CD4-positive, alpha-beta memory T cell (primary cell): ENCODE measurements at regions not wholly inside any gene's neighbourhood (a gene's known extent, or its start where the extent isn't known, plus 50 kb on each side); places are given as distances from the start of the nearest gene placed in this dataset.
A peak's percentile ranks its signal among the peaks of the same experiment; 100 is the strongest.
"Not testable (repeated sequence)": the region's sequence is repeated elsewhere in the genome, so short reads cannot be mapped to it uniquely, and the experiment has no call there.

Experiments used
- CTCF ChIA-PET: fragments of 350-600 bp; sonication (Branson Sonifier 250); formaldehyde crosslinking; loops from one replicate; lab custom pipeline; 2021; ENCODE audit warnings: inconsistent platforms; ENCODE audit not compliant: partially characterized antibody; lab: Charles Lee
- POLR2A ChIA-PET: fragments of 350-600 bp; sonication (Branson Sonifier 250); formaldehyde crosslinking; loops from one replicate; lab custom pipeline; 2021; ENCODE audit not compliant: partially characterized antibody; lab: Charles Lee
- DNase-seq, 5 donors: peaks; one replicate each; pipeline versions ENCODE4 v3.0.0 to v3.0.0-alpha.2; 2020 to 2022; ENCODE audit warnings: mixed read lengths in 1 of 5
- H3K27ac ChIP-seq: one replicate; pipeline ENCODE4 v1.7.0; 2013; ENCODE audit warnings: low read depth, low read length
- H3K27me3 ChIP-seq: 2 replicates; pipeline ENCODE4 v1.7.0; 2013; ENCODE audit warnings: mild to moderate bottlenecking, low read length, moderate library complexity; ENCODE audit not compliant: insufficient read depth
- H3K36me3 ChIP-seq: 2 replicates; pipeline ENCODE4 v1.7.0; 2013; ENCODE audit warnings: mild to moderate bottlenecking, low read length, moderate library complexity; ENCODE audit not compliant: insufficient read depth
- H3K4me1 ChIP-seq: 2 replicates; pipeline ENCODE4 v1.7.0; 2013; ENCODE audit warnings: mild to moderate bottlenecking, low read length, moderate library complexity; ENCODE audit not compliant: insufficient read depth
- H3K4me3 ChIP-seq, 2 donors: one replicate each; pipeline ENCODE4 v1.7.0; 2013; ENCODE audit warnings: low read length in 2 of 2, mild to moderate bottlenecking in 1 of 2
- H3K9me3 ChIP-seq, 2 donors: one replicate each; pipeline ENCODE4 v1.7.0; 2013; ENCODE audit warnings: low read length in 2 of 2, control low read depth in 1 of 2; ENCODE audit not compliant: control insufficient read depth in 1 of 2
- H3K27ac Mint-ChIP-seq, 7 donors: one replicate each; pipeline ENCODE4 v1.8.0; 2020 to 2021; ENCODE audit warnings: mixed read lengths in 7 of 7, mild to moderate bottlenecking in 6 of 7, inconsistent platforms in 3 of 7, moderate library complexity in 3 of 7
- H3K27me3 Mint-ChIP-seq, 2 donors: one replicate each; pipeline ENCODE4 v1.8.0; 2020 to 2021; ENCODE audit warnings: mixed read lengths in 2 of 2
- H3K36me3 Mint-ChIP-seq, 2 donors: one replicate each; pipeline ENCODE4 v1.8.0; 2020 to 2021; ENCODE audit warnings: mixed read lengths in 2 of 2, inconsistent platforms in 1 of 2, mild to moderate bottlenecking in 1 of 2
- H3K4me1 Mint-ChIP-seq, 4 donors: one replicate each; pipeline ENCODE4 v1.8.0; 2020 to 2021; ENCODE audit warnings: mixed read lengths in 4 of 4, mild to moderate bottlenecking in 1 of 4
- H3K4me3 Mint-ChIP-seq, 8 donors: one replicate each; pipeline ENCODE4 v1.8.0; 2020 to 2021; ENCODE audit warnings: mixed read lengths in 8 of 8, mild to moderate bottlenecking in 7 of 8, moderate library complexity in 6 of 8, inconsistent platforms in 3 of 8
- H3K9me3 Mint-ChIP-seq, 8 donors: one replicate each; pipeline ENCODE4 v1.8.0; 2020 to 2021; ENCODE audit warnings: mixed read lengths in 8 of 8, mild to moderate bottlenecking in 5 of 8, inconsistent platforms in 3 of 8, moderate library complexity in 1 of 8
- intact Hi-C: fragments of 100-400 bp; cut with micrococcal nuclease; formaldehyde crosslinking; loops from one replicate; pipeline ENCODE4 v1.15.1; 2023

- DNase-seq: peak in 4 of 5 donors; percentile 25 to 54 (median 38)
- H3K27me3 Mint-ChIP-seq, H3K4me1 Mint-ChIP-seq, H3K4me1 ChIP-seq, POLR2A ChIA-PET, H3K27ac ChIP-seq, H3K36me3 ChIP-seq, intact Hi-C loops, H3K27ac Mint-ChIP-seq, H3K36me3 Mint-ChIP-seq, H3K9me3 Mint-ChIP-seq, CTCF ChIA-PET, H3K9me3 ChIP-seq, H3K4me3 ChIP-seq, H3K27me3 ChIP-seq: not testable (repeated sequence)
- H3K4me3 Mint-ChIP-seq: peak overlapping the region in 2 of 8 donors; percentile 29 to 32
Measured at GRCh38 chr9:41272879-41273548, 83.9 kb upstream of the ZNG1F start.

DNA sequence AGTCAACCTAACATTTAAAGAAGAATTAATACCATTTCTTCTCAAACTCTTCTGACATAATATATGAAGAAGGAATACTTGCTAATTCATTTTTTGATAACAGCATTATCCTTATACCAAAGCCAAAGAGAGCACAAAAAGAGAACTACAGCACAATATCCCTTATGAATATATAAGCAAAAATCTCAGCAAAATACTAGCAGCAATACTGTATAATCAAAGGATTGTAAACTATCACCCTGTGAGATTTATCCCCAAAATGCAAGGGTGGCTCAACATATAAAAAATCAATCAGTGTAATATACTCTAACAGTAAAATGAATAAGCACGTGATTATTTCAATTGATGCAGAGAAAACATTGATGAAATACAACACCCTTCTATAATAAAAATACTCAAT lies 81.9 kb upstream of the ZNG1F start:
- H3K4me1 Mint-ChIP-seq, intact Hi-C loops, H3K36me3 ChIP-seq, H3K9me3 Mint-ChIP-seq, H3K27me3 Mint-ChIP-seq, H3K27ac ChIP-seq, H3K36me3 Mint-ChIP-seq, CTCF ChIA-PET, H3K27me3 ChIP-seq, POLR2A ChIA-PET, H3K9me3 ChIP-seq, DNase-seq, H3K27ac Mint-ChIP-seq, H3K4me3 Mint-ChIP-seq, H3K4me1 ChIP-seq, H3K4me3 ChIP-seq: not testable (repeated sequence)

DNA sequence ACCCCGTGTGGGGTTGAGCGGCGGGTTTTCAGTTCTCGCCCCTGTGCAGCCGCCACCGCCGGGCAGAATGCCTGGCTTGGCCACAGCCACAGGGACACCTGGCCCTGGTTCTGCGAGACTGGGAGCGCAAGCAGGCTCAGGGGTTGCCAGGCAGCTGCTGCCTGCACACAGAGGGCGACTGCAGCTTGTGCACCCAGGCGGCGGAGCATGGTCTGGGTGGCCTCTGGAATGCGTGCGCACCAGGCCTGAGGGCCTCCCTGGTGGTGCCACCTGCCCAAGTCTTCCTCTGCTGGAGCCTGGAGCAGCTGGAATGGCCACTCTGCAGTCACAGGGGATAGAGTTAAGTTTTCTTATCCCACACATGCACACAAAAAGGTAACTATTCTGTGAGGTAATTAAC lies 80.4 kb upstream of the ZNG1F start:
- H3K4me3 ChIP-seq, H3K4me3 Mint-ChIP-seq, H3K36me3 Mint-ChIP-seq, H3K27ac Mint-ChIP-seq, H3K27me3 ChIP-seq, intact Hi-C loops, H3K27ac ChIP-seq, H3K36me3 ChIP-seq, H3K9me3 ChIP-seq, POLR2A ChIA-PET, H3K4me1 Mint-ChIP-seq, H3K27me3 Mint-ChIP-seq, H3K9me3 Mint-ChIP-seq, CTCF ChIA-PET, H3K4me1 ChIP-seq: not testable (repeated sequence)
- DNase-seq: peak in 1 of 5 donors; percentile 24

GRCh38 chr9:41269054-41269453 lies 79.9 kb upstream of the ZNG1F start:
- H3K36me3 Mint-ChIP-seq, H3K36me3 ChIP-seq, H3K4me1 ChIP-seq, H3K4me3 ChIP-seq, intact Hi-C loops, H3K9me3 ChIP-seq, H3K9me3 Mint-ChIP-seq, H3K27ac Mint-ChIP-seq, H3K4me1 Mint-ChIP-seq, POLR2A ChIA-PET, H3K27me3 ChIP-seq, H3K27me3 Mint-ChIP-seq, H3K27ac ChIP-seq, H3K4me3 Mint-ChIP-seq, CTCF ChIA-PET: not testable (repeated sequence)
- DNase-seq: peak in 1 of 5 donors; percentile 15

DNA sequence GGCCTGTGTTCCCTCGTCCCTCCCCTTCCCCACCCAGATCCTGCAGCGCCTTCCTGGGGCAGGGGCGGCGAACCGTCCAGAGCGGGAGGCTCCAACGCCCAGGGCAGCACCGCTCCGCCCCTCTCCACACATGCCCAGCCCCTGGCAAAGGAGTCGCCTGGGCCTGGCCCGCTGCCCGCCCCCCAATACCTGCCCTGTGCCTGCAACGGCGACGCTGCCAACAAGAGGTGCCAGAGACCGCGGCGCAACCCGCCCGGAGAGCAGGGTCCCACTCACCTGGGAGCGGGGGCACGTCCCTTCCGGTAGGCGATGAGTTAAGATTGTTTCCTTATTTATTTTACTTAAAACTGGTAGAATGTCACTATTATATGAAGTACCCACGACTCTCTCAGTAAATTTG lies 77.5 kb upstream of the ZNG1F start:
- H3K27me3 Mint-ChIP-seq, H3K4me1 Mint-ChIP-seq, intact Hi-C loops, DNase-seq, H3K4me3 ChIP-seq, H3K9me3 Mint-ChIP-seq, CTCF ChIA-PET, H3K9me3 ChIP-seq, H3K36me3 ChIP-seq, H3K36me3 Mint-ChIP-seq, H3K27me3 ChIP-seq, H3K27ac Mint-ChIP-seq, POLR2A ChIA-PET, H3K4me1 ChIP-seq, H3K4me3 Mint-ChIP-seq, H3K27ac ChIP-seq: not testable (repeated sequence)

GRCh38 chr9:41266000-41266399 lies 76.9 kb upstream of the ZNG1F start:
- H3K36me3 Mint-ChIP-seq: not testable (repeated sequence)

DNA sequence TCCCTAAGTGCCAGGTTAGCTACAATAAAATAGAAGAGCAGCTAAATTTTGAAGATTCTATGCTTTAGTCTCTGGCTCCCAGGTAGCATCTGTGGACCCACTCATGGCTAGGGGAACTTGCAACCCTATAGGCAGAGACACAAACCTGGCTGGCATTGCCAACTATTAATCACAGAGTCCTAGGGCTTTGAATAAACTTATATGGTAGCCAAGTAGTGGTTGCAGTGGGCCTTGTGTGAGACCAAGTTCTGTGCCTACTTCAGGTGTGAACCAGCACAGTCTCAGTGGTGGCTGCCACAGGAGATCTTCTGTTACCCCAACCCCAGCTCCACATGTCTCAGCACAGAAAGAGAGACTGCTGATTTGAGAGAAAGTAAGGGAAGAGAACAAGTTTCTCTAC lies 62.9 kb upstream of the ZNG1F start:
- H3K27ac ChIP-seq, intact Hi-C loops, POLR2A ChIA-PET, H3K4me1 Mint-ChIP-seq, H3K36me3 Mint-ChIP-seq, H3K4me3 ChIP-seq, H3K27me3 Mint-ChIP-seq, DNase-seq, H3K9me3 ChIP-seq, H3K27ac Mint-ChIP-seq, H3K36me3 ChIP-seq, H3K4me1 ChIP-seq, H3K27me3 ChIP-seq, CTCF ChIA-PET, H3K4me3 Mint-ChIP-seq: not testable (repeated sequence)
- H3K9me3 Mint-ChIP-seq: peaks cover 0 to 34% (median 19%) of the 10 kb centered on the region in 8 donors

More at GRCh38 chr9:41266000-41266399, 76.9 kb upstream of the ZNG1F start:
- H3K4me3 Mint-ChIP-seq, H3K27me3 ChIP-seq, H3K4me1 Mint-ChIP-seq, H3K4me1 ChIP-seq, H3K36me3 ChIP-seq, H3K27ac Mint-ChIP-seq, CTCF ChIA-PET, H3K27me3 Mint-ChIP-seq, H3K9me3 ChIP-seq, H3K9me3 Mint-ChIP-seq, intact Hi-C loops, H3K4me3 ChIP-seq, POLR2A ChIA-PET, H3K27ac ChIP-seq, DNase-seq: not testable (repeated sequence)

- H3K36me3 Mint-ChIP-seq, H3K27me3 ChIP-seq, H3K4me1 Mint-ChIP-seq, DNase-seq, CTCF ChIA-PET, H3K27ac Mint-ChIP-seq, H3K4me3 ChIP-seq, H3K36me3 ChIP-seq, H3K27ac ChIP-seq, intact Hi-C loops, H3K4me1 ChIP-seq, H3K4me3 Mint-ChIP-seq, POLR2A ChIA-PET, H3K27me3 Mint-ChIP-seq, H3K9me3 ChIP-seq: not testable (repeated sequence)
- H3K9me3 Mint-ChIP-seq: peaks cover 2 to 39% (median 22%) of the 10 kb centered on the region in 8 donors
Measured at GRCh38 chr9:41251101-41251500, 62.0 kb upstream of the ZNG1F start.
